GM19043 (cell line): ENCODE measurements at regions not wholly inside any gene's neighbourhood (a gene's known extent, or its start where the extent isn't known, plus 50 kb on each side); places are given as distances from the start of the nearest gene placed in this dataset.
"Not testable (repeated sequence)": the region's sequence is repeated elsewhere in the genome, so short reads cannot be mapped to it uniquely, and the experiment has no call there.

Experiments
- ATAC-seq: cut with Tn5 transposase; IDR thresholded peaks from one replicate; pipeline ENCODE4 v1.9.1; 2021; ENCODE audit warnings: low read depth; ENCODE audit not compliant: unreplicated experiment

DNA sequence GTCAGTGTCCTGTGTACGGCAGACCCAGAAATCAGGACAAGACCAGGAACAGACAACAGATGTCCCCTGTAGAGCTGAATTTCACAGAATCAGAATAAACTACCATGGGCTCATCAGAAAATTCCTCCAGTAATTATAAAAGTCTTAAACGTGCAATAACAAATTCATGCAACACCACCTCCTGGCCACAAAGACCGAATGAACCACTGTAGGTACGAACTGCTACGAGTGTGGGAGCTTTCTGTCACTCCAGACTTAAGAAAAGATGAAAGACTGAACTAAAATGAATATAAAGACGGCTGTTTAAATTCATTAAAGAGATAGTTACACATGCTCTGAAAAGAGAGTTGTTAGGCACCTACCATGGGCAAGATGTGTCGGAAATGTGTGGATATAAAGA lies 333.5 kb downstream of the RRAGC start:
- ATAC-seq, result no peak

DNA sequence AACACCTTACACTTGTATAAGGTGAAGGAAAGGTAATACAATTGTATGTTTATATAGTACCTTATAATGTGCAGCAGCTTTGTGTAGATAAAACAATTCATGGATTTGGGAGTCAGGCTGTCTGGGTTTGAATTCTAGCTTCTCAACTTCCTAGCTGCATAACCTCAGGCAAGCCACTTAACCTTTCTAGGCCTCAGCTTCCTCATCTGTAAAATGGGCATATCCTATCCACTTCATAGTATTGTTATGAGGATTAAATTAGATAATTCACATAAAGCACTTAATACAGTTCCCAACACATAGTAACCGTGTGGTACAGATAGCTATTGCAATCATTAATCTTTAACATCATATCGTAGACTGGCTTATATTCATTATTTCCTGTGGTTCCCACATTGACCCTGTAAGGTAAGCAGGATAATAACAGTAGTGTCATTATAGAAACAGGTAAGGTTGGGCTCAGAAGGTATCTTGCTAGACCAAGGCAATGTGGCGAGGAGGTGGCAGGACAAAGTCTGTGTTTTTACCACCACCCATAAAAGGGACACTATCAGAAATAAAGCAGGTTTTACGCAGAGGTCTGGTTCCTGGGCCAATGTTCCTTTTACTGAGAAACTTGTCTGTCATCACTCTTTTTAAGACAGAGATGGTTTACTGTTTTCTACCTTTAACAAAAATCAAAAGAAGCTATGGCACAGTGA lies 334.1 kb downstream of the RRAGC start:
- ATAC-seq, result no peak

DNA sequence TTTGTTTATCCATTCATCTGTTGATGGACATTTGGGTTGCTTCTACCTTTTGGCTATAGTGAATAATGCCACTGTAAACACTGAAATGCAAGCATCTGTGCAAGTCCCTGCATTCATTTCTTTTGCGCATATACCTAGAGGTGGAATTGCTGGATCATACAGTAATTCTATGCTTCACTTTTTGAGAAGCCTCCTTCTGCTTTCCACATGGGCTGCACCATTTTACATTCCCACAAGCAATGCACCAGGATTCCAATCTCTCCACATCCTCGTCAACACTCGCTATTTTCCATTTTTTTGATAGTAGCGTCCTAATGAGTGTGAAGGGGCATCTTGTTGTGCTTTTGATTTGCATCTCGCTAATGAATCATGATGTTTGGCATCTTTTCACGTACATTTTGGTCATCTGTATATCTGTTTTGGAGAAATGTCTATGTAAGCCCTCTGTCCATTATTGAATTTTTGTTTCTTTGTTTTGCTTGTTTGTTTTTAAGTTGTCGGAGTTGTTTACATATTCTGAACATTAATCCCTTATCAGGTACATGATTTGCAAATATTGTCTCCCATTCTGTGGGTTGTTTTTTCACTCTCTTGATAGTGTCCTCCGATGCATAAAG lies 335.4 kb downstream of the RRAGC start:
- ATAC-seq, result no peak

DNA sequence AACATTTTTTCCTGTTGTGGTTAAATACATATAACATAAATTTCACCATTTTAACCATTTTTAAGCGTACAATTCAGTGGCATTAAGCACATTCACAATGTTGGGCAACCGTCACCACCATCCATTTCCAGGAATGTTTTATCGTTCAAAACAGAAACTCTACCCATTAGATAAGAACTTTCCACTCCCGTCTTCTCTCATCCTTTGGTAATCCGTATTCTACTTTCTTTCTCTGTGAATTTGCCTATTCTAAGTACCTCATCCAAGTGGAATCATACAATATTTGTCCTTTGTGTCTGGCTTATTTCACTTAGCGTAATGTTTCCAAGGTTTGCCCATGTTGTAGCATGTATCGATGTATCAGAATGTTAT lies 336.0 kb downstream of the RRAGC start:
- no peak for ATAC-seq

DNA sequence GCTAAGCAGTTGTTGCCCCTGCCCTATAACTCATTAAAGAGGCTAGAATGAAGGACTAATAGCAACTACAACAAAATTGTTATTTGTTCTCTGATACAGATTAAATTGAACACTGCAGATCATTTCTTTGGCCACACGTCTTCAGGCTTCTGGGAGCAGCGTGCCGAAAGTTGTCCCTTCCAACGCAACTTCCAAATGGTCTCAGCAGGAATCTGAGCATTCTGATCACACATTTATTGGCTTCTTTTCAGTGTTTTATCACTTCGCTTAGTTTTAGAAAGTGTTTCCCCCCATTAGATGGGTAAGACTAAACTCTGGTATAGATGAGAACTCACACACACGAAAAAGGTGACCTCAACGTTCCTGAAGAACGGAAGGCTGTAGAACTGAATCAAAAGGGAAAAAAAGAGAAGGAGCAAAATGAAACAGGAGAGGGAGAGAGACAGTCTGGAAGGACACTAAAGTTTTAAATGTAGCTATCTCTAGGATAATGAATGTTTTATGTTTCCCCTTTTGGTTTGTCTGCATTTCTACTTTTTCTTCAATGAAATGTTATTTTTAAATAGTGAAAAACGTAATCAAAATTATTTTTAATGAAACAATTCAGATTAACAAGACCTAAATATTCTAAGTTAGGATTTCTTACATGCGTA lies 336.5 kb downstream of the RRAGC start:
- ATAC-seq, result no peak

DNA sequence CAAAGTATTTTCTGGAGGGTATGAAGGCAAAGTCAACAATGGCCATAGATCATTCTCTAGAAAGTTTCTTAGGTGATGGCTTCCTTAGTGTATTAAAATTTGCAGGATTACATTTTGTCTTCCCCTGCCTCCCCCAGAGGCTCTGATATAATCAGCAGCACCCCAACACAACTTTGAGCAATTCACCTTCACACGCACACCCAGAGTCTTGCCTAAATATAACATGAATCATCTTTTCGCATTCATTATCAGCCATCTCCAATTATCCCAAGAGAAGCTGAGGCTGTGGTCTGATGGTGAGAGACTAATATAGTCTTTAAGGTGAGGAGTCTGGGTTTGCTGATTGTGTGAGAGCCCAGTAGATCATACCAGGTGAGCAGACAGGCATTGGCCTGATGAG lies 343.0 kb downstream of the RRAGC start:
- ATAC-seq, result no peak

DNA sequence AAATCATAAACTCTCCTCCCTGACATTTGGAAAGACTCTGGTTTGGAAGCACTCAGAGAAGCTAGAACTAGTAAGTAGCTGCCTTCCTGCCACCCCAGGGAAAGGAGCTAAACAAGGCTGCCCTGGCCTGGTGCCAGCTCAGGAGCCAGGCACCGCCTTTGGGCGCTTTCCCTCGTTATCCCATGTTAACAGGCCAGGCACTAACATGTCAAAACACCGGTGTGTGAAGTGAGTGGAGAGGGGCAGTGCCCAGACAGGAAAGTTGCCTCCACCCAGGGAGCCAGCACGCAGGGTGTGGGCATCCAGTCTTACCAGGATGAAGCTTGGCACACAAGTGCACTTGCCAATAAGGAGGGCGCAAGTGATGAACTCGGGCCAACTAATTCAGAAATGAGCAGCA lies 346.8 kb downstream of the RRAGC start:
- ATAC-seq, result no peak

DNA sequence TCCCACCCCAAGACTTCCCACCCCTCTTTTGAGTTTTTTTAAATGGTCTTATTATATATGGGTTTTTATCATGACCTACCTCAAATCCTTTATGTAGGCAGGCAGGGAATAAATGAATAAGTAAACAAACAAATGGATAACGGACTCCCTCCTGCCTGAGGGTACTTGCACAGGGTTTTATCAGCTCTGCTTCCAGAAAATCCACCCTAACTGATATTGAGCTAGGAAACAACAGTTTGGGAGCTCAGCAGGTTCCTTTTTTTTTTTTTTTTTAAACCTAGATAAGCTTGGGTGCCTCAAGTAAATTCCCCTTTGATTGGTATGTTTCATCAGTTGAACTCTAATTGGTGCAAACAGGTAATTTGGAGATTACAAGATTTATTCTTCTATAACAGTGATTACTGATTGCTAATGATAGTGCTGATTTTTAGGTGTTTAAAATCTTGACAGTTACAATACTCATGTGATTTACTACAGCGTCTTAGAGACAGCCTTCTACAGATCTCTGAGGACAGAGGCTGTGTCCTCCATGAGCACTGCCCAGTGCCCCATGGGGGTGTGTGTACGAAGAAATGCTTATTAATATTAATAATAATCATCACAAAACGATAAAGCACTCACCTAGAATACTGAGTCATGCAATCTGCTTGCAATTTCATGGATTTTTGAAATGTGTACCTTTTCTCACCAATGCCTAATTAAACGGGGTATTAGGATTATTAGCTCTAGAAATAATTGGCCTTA lies 347.4 kb downstream of the RRAGC start:
- ATAC-seq, result no peak

DNA sequence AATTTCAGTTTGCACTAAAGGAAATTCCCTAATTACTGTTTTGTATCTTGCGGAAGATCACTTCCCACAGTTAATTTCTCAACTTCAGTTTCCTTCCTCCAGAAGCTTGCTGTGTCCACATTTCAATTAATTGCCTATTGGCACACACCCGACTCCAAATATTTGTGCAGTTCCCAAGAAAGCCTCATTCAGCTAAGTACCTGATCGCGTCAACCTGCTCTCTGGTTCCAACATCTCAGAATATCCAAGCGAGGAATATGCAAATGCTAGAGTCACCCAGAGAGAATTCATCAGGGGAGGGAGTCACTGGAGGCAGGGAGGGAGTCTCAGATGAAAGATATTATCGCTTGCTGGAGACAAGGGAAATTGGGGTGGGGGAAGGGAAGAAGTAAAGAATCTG lies 351.3 kb downstream of the RRAGC start:
- ATAC-seq, result no peak

DNA sequence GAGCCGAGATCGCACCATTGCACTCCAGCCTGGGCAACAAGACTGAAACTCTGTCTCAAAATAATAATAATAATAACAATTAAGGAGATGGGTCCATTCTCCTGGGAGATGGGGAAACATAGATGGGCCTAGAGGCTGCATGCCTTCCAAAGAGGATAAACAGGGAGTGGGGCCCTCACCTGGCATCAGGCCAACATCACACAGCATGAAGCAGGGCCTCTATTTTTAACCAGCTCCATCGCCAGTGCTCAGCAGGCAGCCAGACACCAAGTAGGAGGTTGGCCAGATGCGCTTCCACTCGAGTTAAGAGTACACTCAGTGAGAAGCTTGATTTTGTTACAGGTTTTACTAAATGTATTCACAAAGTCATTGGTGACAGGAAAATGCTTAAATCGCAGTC lies 352.0 kb downstream of the RRAGC start:
- ATAC-seq, result no peak

DNA sequence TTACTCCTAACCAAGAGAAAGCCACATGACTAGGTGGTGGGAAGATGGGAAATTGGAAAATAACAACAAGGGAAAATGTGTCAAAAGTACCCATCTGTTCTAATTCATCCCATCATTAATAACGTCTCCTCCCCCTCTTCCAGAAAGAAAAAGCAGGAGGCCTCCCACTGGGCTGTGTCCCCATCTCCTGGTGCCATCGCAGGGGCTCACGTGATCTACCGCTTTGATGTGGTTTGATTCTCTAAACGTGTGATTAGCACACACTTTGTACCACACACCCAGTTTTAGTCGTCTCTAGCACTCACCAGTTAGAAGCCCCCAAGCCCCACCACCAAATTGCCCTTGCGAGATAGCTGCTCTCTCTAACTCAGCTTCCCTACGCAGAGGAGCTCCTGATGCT lies 353.6 kb downstream of the RRAGC start:
- no peak for ATAC-seq

DNA sequence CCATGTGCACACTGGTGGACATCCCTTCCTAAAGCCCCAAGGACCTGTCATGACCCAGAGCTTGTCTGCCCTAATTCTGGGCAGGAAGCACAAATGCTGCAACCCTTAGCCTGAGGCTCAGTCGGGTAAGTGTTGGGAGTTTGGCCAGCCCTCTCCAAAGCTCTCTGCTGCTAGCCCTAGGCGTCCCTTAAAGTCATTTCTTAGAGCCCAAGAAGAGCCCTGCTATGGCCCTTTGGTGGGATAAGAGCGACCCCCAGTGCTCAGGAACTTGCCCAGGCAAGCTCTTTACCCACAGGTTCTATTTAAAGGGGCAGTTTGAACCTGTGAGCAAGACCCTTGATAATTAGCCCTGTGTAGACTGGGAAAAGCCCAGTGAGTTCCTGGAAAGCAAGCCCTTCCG lies 356.8 kb downstream of the RRAGC start:
- ATAC-seq, result no peak

DNA sequence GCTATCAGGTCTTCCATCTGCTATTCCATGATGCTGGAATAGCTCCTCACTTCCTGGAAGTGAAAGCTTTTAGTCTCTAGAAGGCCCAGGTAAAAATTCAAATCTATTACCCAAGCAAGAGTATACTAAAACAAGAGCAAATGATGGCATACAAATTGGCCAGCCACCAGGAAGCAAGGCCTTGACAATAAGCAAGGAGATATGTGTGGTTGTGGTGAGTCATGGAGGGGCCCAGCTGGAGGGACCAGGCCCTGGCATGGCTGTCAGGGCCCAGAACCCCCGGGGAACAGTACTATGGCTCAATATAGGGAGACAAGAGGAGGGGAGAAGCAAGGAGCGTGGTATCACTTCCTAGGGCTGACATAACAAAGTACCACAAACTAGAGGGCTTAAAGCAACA lies 358.7 kb downstream of the RRAGC start:
- no peak for ATAC-seq

DNA sequence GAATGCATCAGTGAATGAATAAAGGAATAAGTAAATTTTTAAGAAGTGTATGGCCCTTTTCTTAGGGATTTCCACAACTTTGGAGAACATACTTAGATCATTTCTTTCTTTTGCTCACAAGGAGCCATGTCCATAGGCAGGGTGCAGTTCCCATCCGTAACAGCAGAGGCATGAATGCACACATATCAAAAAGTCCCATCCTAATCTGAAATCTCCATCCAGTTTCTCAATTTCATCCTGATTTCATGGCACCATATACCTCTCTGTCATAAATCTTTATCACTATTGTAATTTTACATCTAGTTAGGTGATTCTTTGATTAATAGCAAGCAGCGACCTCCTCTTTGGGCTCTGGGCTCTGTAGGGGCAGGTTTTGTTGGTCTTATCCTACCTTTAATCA lies 359.2 kb downstream of the RRAGC start:
- ATAC-seq, result no peak

DNA sequence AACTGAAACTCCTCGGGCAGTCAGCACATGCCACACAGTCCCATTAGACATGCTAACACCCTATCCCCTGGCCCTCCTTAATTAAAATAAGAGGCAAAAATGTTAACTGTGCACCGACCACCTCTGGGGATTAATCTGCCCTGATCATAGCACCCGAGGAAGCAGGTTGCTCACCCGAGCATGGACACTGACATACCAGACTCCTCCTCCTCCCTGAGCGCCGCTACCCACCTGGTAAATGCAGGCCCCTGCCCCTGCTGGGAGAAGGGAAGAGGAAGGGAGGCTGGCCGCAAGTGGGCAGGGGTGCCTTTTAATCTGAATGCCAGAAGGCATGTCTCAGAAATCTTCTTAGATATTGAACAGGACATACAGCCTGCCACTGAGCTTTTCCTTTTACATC lies 360.9 kb downstream of the RRAGC start:
- ATAC-seq, result no peak

DNA sequence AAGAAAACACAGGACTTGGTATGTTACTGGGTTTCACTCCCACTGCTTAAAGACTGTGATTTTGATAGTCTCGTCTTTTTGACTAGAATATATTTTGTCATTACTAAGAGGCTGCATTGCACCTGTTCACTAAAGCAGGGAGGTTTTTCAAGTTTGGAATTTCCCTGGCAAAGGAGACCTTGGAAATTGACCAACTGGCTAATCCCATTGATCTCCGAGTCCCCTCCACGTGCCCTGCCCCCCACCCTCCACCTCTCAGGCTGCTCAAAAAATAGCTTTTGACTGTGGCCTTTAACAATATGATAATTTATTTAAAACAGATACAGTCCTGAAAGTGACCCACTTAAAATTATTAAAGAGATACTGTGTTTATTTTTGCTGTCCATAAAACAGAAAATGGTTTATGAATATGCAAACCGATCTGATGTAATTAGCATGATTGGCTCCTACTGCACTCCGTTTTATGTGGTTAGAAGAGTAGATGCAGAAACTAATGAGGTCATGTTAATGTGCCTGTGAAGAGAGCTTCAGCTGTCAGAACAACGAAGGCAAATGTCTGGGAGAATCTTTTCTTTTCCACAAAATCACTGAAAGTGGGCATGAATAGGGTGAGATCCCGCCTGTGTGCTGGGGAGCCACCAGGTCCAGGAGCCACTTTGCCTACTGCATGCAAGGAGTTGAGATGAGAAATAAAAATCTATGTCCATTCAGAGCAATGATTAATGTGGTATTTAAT lies 361.5 kb downstream of the RRAGC start:
- no peak for ATAC-seq

DNA sequence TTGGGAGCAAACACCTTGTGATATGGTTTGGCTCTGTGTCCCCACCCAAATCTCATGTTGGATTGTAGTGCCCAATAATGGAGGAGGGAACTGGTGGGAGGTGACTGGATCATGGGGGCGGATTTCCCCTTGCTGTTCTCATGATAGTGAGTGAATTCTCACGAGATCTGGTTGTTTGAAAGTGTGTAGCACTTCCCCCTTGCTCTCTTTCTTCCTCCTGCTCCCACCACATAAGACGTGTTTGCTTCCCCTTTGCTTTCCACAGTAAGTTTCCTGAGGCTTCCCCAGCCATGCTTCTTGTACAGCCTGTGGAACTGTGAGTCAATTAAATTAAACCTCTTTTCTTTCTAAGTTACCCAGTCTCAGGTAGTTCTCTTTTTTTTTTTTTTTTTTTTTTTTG lies 366.3 kb downstream of the RRAGC start:
- not testable (repeated sequence) for ATAC-seq

DNA sequence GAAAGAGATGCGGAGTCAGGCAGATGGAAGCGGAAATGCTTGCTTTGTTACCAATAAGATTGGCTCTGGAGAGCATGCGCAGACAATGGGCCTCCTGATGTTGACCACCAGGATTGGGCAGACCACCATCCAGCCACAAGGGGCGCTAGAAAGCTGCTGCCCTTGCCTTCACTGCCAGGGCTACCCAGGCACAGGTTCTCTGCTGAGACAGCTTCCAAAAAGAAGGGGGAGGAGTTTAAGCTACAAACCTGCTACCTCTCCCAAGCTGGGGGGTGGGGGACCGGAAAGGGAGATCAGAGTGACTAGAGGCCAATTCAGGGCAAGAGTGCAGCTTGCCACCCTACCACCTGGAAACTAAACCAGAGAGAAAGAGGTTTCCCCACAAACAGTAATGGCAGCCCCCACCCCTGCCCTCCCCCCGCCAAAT lies 369.7 kb downstream of the RRAGC start:
- no peak for ATAC-seq

DNA sequence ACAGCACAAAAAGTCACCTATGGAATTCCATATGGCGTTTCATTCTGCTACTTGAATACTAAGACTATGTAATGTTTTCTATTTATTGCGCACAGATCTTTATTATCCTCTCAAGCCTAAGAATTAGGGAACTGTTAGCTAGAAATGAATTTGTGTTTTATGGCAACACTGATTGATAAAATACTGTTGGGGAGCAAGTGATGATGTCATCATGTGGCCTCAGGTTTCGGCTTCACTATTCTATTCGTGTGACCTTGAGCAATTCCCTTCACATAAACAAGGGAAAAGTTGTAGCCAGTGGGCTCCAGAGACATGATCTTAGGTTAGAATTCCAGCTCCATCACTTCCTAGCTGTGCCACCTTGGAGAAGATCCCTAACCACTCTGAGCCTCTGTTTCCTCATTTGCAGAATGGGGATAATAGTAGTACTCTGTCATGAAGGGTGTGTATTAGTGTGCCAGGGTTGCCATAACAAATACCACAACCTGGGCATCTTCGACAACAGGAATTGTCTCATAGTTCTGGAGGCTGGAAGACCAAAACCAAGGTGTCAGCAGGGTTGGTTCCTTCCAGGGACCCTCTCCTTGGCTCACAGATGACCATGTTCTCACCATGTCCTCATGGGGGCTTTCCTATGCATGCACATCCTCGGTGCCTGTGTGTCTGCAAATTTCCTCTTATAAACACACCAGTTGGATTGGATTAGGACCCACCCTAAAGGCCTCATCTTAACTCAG lies 371.2 kb downstream of the RRAGC start:
- ATAC-seq, result no peak

DNA sequence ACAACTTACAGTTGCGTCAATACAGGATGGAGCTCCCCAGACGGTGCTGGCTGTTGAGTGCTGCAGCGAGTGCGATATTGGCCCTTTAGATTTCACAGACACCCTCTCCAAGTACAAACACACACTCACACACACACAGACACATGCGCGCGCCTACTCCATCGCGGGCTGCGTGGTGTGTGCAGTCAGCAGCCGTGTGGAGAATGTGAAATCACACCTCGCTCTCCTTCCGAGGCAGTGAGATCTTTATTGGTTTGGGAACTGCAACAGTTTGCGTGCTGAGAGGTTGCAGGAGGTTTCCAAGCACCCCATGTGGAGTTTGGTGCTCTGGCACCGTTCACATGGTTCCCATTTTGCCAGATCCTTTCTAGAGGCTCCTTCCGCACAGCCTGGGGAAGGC lies 372.2 kb downstream of the RRAGC start:
- ATAC-seq, result no peak
